H1 (cell line): ENCODE measurements at regions not wholly inside any gene's neighbourhood (a gene's known extent, or its start where the extent isn't known, plus 50 kb on each side); places are given as distances from the start of the nearest gene placed in this dataset.

ENCODE experiments used
- CTCF ChIA-PET: fragments of 300-600 bp; sonication (Branson Sonifier 250); formaldehyde crosslinking; loops from one replicate; lab custom pipeline; 2021; ENCODE audit not compliant: partially characterized antibody; lab: Charles Lee
- POLR2A ChIA-PET: fragments of 300-600 bp; sonication (Branson Sonifier 250); formaldehyde crosslinking; loops from one replicate; lab custom pipeline; 2021; ENCODE audit warnings: inconsistent platforms; ENCODE audit not compliant: partially characterized antibody; lab: Charles Lee
- DNase-seq, 2 experiments: peaks; one replicate each; pipeline versions ENCODE4 v3.0.0 to v3.0.0-alpha.2; 2010 to 2022; ENCODE audit warnings: low spot score in 2 of 2, low read depth in 1 of 2, mixed read lengths in 1 of 2
- FAIRE-seq: peaks from 2 replicates; lab custom pipeline; 2011; peaks lifted over from hg19 to GRCh38; lab: Jason Lieb, UNC
- H2AFZ ChIP-seq: 2 replicates; pipeline ENCODE4 v1.8.1; 2012; ENCODE audit warnings: low read length, inconsistent platforms
- H2AK5ac ChIP-seq: 2 replicates; pipeline ENCODE4 v1.6.1; 2013; ENCODE audit warnings: low read depth, low read length
- H2BK120ac ChIP-seq: replicated peaks from 2 replicates; pipeline ENCODE3; 2013; ENCODE audit warnings: low read depth, low read length, inconsistent platforms
- H2BK12ac ChIP-seq: 2 replicates; pipeline ENCODE4 v1.6.1; 2013; ENCODE audit warnings: low read depth, low read length
- H2BK15ac ChIP-seq: 2 replicates; pipeline ENCODE4 v1.6.1; 2013; ENCODE audit warnings: low read length
- H2BK20ac ChIP-seq: 2 replicates; pipeline ENCODE4 v1.6.1; 2013; ENCODE audit warnings: low read length
- H2BK5ac ChIP-seq: 2 replicates; pipeline ENCODE4 v1.6.1; 2013; ENCODE audit warnings: low read depth, low read length
- H3K14ac ChIP-seq: 2 replicates; pipeline ENCODE4 v1.6.1; 2013; ENCODE audit warnings: inconsistent platforms; ENCODE audit not compliant: insufficient read length
- H3K18ac ChIP-seq: 2 replicates; pipeline ENCODE4 v1.6.1; 2013; ENCODE audit warnings: low read length; ENCODE audit errors: extremely low read depth
- H3K23ac ChIP-seq: 2 replicates; pipeline ENCODE4 v1.6.1; 2013; ENCODE audit warnings: inconsistent platforms; ENCODE audit not compliant: insufficient read length
- H3K23me2 ChIP-seq: 2 replicates; pipeline ENCODE4 v1.6.1; 2013; ENCODE audit warnings: low read depth, low read length
- H3K27ac ChIP-seq: 2 replicates; pipeline ENCODE4 v1.6.1; 2011; ENCODE audit warnings: low read depth, low read length, inconsistent platforms
- H3K27me3 ChIP-seq, 4 experiments: replicated peaks in 1 of 4; 1 replicate in 1 of 4; 2 replicates in 3 of 4; pipeline versions ENCODE4 v1.6.1 to v1.8.1; 2011 to 2013; ENCODE audit warnings: low read length in 3 of 4, mild to moderate bottlenecking in 3 of 4, inconsistent platforms in 2 of 4, mixed read lengths in 2 of 4, moderate library complexity in 1 of 4; ENCODE audit not compliant: control insufficient read depth in 3 of 4, insufficient read depth in 3 of 4; ENCODE audit errors: extremely low read depth in 1 of 4
- H3K36me3 ChIP-seq, 4 experiments: 2 replicates each; pipeline versions ENCODE4 v1.6.1 to v1.8.1; 2011 to 2013; ENCODE audit warnings: mild to moderate bottlenecking in 4 of 4, low read length in 3 of 4, moderate library complexity in 2 of 4, control low read depth in 1 of 4, inconsistent platforms in 1 of 4; ENCODE audit not compliant: insufficient read depth in 4 of 4, control insufficient read depth in 2 of 4
- H3K4ac ChIP-seq: replicated peaks from 2 replicates; pipeline ENCODE3; 2013; ENCODE audit warnings: low read length, low read depth, mixed read lengths, inconsistent platforms; ENCODE audit not compliant: insufficient read length
- H3K4me1 ChIP-seq, 4 experiments: replicated peaks in 1 of 4; 1 replicate in 1 of 4; 2 replicates in 3 of 4; pipeline versions ENCODE4 v1.6.1 to v1.8.1; 2011 to 2013; ENCODE audit warnings: low read length in 3 of 4, inconsistent platforms in 2 of 4, mixed read lengths in 1 of 4; ENCODE audit not compliant: insufficient read depth in 4 of 4, control insufficient read depth in 3 of 4
- H3K4me2 ChIP-seq, 2 experiments: 2 replicates each; pipeline versions ENCODE4 v1.6.1 to v1.8.1; 2011 to 2013; ENCODE audit warnings: low read depth in 2 of 2, low read length in 2 of 2, control low read depth in 1 of 2, inconsistent platforms in 1 of 2, mild to moderate bottlenecking in 1 of 2; ENCODE audit not compliant: insufficient read depth in 1 of 2
- H3K4me3 ChIP-seq, 4 experiments: fragments of 200-600, 300-600 bp in 1 of 4; sonication (generic), shearing (Covaris generic), sonication (Bioruptor Twin) in 1 of 4; 2 replicates each; pipeline versions ENCODE4 v1.5.1 to v1.8.1; 2011 to 2016; ENCODE audit warnings: low read length in 4 of 4, low read depth in 3 of 4, control low read depth in 2 of 4, inconsistent platforms in 2 of 4, mild to moderate bottlenecking in 2 of 4, mixed read lengths in 1 of 4, moderate library complexity in 1 of 4; ENCODE audit not compliant: insufficient read depth in 2 of 4; ENCODE audit errors: extremely low read depth in 1 of 4
- H3K56ac ChIP-seq: replicated peaks from 2 replicates; pipeline ENCODE3; 2013; ENCODE audit warnings: low read depth, mild to moderate bottlenecking, mixed read lengths, low read length, inconsistent platforms; ENCODE audit not compliant: insufficient read length
- H3K79me1 ChIP-seq: 2 replicates; pipeline ENCODE4 v1.6.1; 2013; ENCODE audit warnings: low read depth, low read length, control low read depth
- H3K79me2 ChIP-seq, 2 experiments: 2 replicates each; pipeline versions ENCODE4 v1.6.1 to v1.8.1; 2012 to 2013; ENCODE audit warnings: low read length in 2 of 2, mild to moderate bottlenecking in 2 of 2, inconsistent platforms in 1 of 2; ENCODE audit not compliant: insufficient read depth in 2 of 2, control insufficient read depth in 1 of 2
- H3K9ac ChIP-seq, 4 experiments: replicated peaks in 1 of 4; 1 replicate in 1 of 4; 2 replicates in 3 of 4; pipeline versions ENCODE4 v1.6.1 to v1.8.1; 2011 to 2013; ENCODE audit warnings: low read depth in 3 of 4, low read length in 3 of 4, control low read depth in 2 of 4, mild to moderate bottlenecking in 2 of 4, moderate library complexity in 2 of 4, inconsistent platforms in 1 of 4; ENCODE audit errors: extremely low read depth in 1 of 4
- H3K9me3 ChIP-seq, 2 experiments: 2 replicates each; pipeline versions ENCODE4 v1.6.1 to v1.8.1; 2012 to 2013; ENCODE audit warnings: mild to moderate bottlenecking in 2 of 2, moderate library complexity in 2 of 2, control low read depth in 1 of 2, inconsistent platforms in 1 of 2, low read depth in 1 of 2, low read length in 1 of 2, mixed read lengths in 1 of 2; ENCODE audit not compliant: insufficient read depth in 2 of 2
- H4K20me1 ChIP-seq, 2 experiments: replicated peaks in 1 of 2; 2 replicates each; pipeline versions ENCODE3 to v1.8.1; 2011 to 2013; ENCODE audit warnings: inconsistent platforms in 2 of 2, low read length in 2 of 2, mild to moderate bottlenecking in 1 of 2; ENCODE audit not compliant: insufficient read depth in 2 of 2, control insufficient read depth in 1 of 2
- H4K5ac ChIP-seq: 2 replicates; pipeline ENCODE4 v1.6.1; 2013; ENCODE audit warnings: low read length, low read depth, mixed read lengths, inconsistent platforms; ENCODE audit not compliant: insufficient read length
- H4K8ac ChIP-seq: 2 replicates; pipeline ENCODE4 v1.8.0; 2013; ENCODE audit warnings: mild to moderate bottlenecking, moderate library complexity, low read length, inconsistent platforms; ENCODE audit not compliant: insufficient read depth; ENCODE audit errors: extremely low read depth
- H4K91ac ChIP-seq: replicated peaks from 2 replicates; pipeline ENCODE3; 2013; ENCODE audit warnings: low read length, mixed read lengths, inconsistent platforms; ENCODE audit not compliant: insufficient read length
- CEBPB ChIP-seq: IDR thresholded peaks from 2 replicates; pipeline ENCODE4 v1.6.1; 2012; ENCODE audit warnings: low read depth, low read length
- CREB1 ChIP-seq: IDR thresholded peaks from 2 replicates; pipeline ENCODE4 v1.6.1; 2012; ENCODE audit warnings: inconsistent platforms
- EP300 ChIP-seq, 2 experiments: IDR thresholded peaks; 1 replicate in 1 of 2; 2 replicates in 1 of 2; pipeline ENCODE4 v1.6.1; 2011 to 2012; ENCODE audit warnings: low read depth in 2 of 2, low read length in 2 of 2, mild to moderate bottlenecking in 2 of 2, borderline replicate concordance in 1 of 2, inconsistent platforms in 1 of 2, moderate library complexity in 1 of 2
- FOSL1 ChIP-seq: IDR thresholded peaks from 2 replicates; pipeline ENCODE4 v1.6.1; 2011; ENCODE audit warnings: mild to moderate bottlenecking, low read depth, low read length, moderate library complexity; ENCODE audit not compliant: insufficient read depth
- HDAC6 ChIP-seq: IDR thresholded peaks from one replicate; pipeline ENCODE4 v1.7.1; 2012; ENCODE audit warnings: low read depth, mild to moderate bottlenecking, inconsistent platforms, low read length, moderate library complexity
- KDM5A ChIP-seq: fragments of 200-600 bp; IDR thresholded peaks from 2 replicates; pipeline ENCODE4 v1.7.1; 2012; ENCODE audit warnings: mild to moderate bottlenecking, low read length, inconsistent platforms, mixed read lengths
- PHF8 ChIP-seq: fragments of 200-600 bp; sonication (generic); conservative IDR thresholded peaks from 2 replicates; pipeline ENCODE4 v1.7.1; 2012; ENCODE audit warnings: low read depth, mild to moderate bottlenecking, inconsistent platforms, low read length, moderate library complexity
- POLR2A ChIP-seq, 2 experiments: IDR thresholded peaks; 1 replicate in 1 of 2; 2 replicates in 1 of 2; pipeline ENCODE4 v1.6.1; 2011; ENCODE audit warnings: low read depth in 2 of 2, low read length in 2 of 2, mild to moderate bottlenecking in 2 of 2; ENCODE audit errors: control extremely low read depth in 1 of 2
- SIX5 ChIP-seq: IDR thresholded peaks from 2 replicates; pipeline ENCODE4 v1.6.1; 2011; ENCODE audit warnings: mild to moderate bottlenecking, low read depth, low read length
- TAF1 ChIP-seq: IDR thresholded peaks from 2 replicates; pipeline ENCODE4 v1.6.1; 2011; ENCODE audit warnings: mild to moderate bottlenecking, low read depth, low read length
- TBP ChIP-seq: IDR thresholded peaks from 2 replicates; pipeline ENCODE4 v1.6.1; 2011; ENCODE audit warnings: low read depth, low read length, improper control_type of control experiment
- ZNF274 ChIP-seq: IDR thresholded peaks from 2 replicates; pipeline ENCODE4 v1.7.0; 2012; ENCODE audit warnings: low read length, borderline replicate concordance; ENCODE audit errors: extremely low read depth
- WGBS, 2 experiments: shearing (Covaris generic) in 1 of 2; methylation state at CpG; one replicate each; pipeline versions ENCODE4 v1.1.6 to v1.1.7; 2013 to 2015; ENCODE audit warnings: low lambda C conversion rate in 2 of 2, mixed read lengths in 2 of 2, inconsistent platforms in 1 of 2, low coverage in 1 of 2, missing lambda C conversion rate in 1 of 2; ENCODE audit not compliant: insufficient replicate concordance in 2 of 2, insufficient coverage in 1 of 2, insufficient read length in 1 of 2; ENCODE audit errors: extremely low coverage in 1 of 2, missing lambda C conversion rate in 1 of 2; 5-methylcytosine and 5-hydroxymethylcytosine counted together
- TF ChIP-seq, protein P1 (sequence below): IDR thresholded peaks from 2 replicates; pipeline ENCODE4 v1.6.1; 2012; ENCODE audit warnings: low read length, inconsistent platforms

DNA sequence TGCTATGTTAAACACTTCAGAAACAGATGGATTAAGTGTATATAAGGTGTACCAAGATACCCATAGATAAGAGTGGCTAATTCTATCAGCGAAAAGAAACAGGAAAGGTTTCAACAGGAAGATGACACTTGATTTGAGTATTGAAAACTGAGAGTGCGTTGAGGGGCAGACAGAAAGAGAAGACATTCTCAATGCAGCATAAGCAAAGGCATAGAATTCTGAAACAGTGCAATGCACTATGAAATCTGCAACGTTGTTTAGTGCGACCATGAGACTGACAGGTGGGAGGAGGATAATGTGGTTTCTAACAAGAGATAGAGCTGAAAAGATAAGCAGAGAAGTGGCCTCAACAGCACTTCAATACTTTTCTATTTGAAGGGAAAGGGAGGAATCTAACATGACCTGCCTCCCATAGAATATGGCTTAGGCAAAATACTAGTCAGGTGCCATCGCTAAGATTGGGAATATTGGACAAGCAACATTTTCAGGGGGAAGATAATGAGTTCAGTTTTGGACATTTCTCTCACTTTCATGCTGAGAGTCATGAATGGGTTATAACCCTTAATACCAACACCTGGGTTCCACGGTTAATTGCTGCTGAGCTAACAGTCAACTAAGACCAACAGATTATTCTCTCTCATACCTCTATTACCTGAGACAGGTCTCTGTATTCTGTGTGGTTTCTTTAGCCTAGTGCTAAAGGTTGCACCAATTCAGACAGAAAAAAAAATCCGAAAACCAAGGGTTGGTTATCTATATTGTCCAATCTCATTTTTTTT is 312.9 kb upstream of the ARID1B start:
- no peak overlapping the region for H2AK5ac ChIP-seq
- H3K27me3 ChIP-seq, result no peaks in the 10 kb centered on the region
- H4K20me1 ChIP-seq, result no peaks in the 10 kb centered on the region
- H4K91ac ChIP-seq, result no peak overlapping the region
- no peaks in the 10 kb centered on the region for H3K9me3 ChIP-seq
- H3K4me1 ChIP-seq, result no peaks in the 10 kb centered on the region
- H3K36me3 ChIP-seq, result no peaks in the 10 kb centered on the region
- 87% methylated on average over 7 of the region's 7 CpGs; no CpG with 5 or more reads in 1 of the 2 experiments for WGBS, 2 experiments
- no peaks in the 10 kb centered on the region for H3K79me2 ChIP-seq
- H2BK5ac ChIP-seq, result no peak overlapping the region
- H3K9ac ChIP-seq, result no peak overlapping the region
- no peak overlapping the region for H3K27ac ChIP-seq
- H3K4me3 ChIP-seq, result no peak overlapping the region
- H3K56ac ChIP-seq, result no peak overlapping the region
- H2BK15ac ChIP-seq, result no peak overlapping the region
- no peak overlapping the region for H4K8ac ChIP-seq
- no peak overlapping the region for H2AFZ ChIP-seq
- no peak overlapping the region for H3K4ac ChIP-seq
- H3K4me2 ChIP-seq, result no peak overlapping the region
- DNase-seq, result no peak
- no peak overlapping the region for H3K23ac ChIP-seq
- no peak for FAIRE-seq
- H2BK20ac ChIP-seq, result no peak overlapping the region
- no peaks in the 10 kb centered on the region for H3K79me1 ChIP-seq
- no peak overlapping the region for H2BK12ac ChIP-seq
- POLR2A ChIA-PET, result no interaction called here
- H3K14ac ChIP-seq, result no peak overlapping the region
- H3K18ac ChIP-seq, result no peak overlapping the region
- H2BK120ac ChIP-seq, result no peak overlapping the region
- CTCF ChIA-PET, result no interaction called here
- H4K5ac ChIP-seq, result no peak overlapping the region
- H3K23me2 ChIP-seq, result no peaks in the 10 kb centered on the region
- TF ChIP-seq KDM5A, result no peak
- TF ChIP-seq SIX5, result no peak
- TF ChIP-seq TAF1, result no peak
- TF ChIP-seq PHF8, result no peak
- no peak for TF ChIP-seq ZNF274
- TF ChIP-seq POLR2A (IDR thresholded peaks at IDR 0.05; ENCODE audit: control extremely low read depth in 1 of 2, low read depth in 2 of 2, low read length in 2 of 2), result no peak
- TF ChIP-seq CEBPB, result no peak
- TF ChIP-seq EP300 (IDR thresholded peaks at IDR 0.05; ENCODE audit: borderline replicate concordance in 1 of 2, low read depth in 2 of 2, low read length in 2 of 2), result no peak
- no peak for TF ChIP-seq TBP
- TF ChIP-seq, protein P1, sequence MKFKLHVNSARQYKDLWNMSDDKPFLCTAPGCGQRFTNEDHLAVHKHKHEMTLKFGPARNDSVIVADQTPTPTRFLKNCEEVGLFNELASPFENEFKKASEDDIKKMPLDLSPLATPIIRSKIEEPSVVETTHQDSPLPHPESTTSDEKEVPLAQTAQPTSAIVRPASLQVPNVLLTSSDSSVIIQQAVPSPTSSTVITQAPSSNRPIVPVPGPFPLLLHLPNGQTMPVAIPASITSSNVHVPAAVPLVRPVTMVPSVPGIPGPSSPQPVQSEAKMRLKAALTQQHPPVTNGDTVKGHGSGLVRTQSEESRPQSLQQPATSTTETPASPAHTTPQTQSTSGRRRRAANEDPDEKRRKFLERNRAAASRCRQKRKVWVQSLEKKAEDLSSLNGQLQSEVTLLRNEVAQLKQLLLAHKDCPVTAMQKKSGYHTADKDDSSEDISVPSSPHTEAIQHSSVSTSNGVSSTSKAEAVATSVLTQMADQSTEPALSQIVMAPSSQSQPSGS, result no peak
- TF ChIP-seq FOSL1, result no peak
- TF ChIP-seq HDAC6, result no peak
- TF ChIP-seq CREB1, result no peak
